ENCODE measurements at regions not wholly inside any gene's neighbourhood (a gene's known extent, or its start where the extent isn't known, plus 50 kb on each side); places are given as distances from the start of the nearest gene placed in this dataset.

DNA sequence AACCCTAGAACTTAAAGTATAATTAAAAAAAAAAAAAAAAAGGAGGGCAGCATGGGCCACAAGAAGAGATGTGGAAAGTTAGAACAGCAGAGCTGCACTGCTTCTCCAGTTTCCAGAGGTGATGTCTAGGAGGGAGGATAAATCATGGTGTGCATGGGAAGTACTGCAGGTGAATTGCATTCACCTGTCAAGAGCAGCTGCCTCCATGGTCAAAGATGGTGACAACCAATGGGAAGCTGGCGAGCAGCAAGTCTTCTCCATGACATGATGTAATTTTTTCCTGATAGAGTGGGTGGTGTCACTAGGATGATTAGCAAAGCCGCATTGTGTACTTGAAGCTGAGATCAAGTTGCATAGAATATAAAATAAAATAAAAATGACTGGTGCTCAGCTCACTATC, 95.6 kb upstream of the HS3ST4 start:
- Histone ChIP-seq H3K4me3 (replicated peaks in 1 of 3; ENCODE audit: insufficient read depth in 1 of 3, low read depth in 1 of 3, low read length in 3 of 3) (no peak overlapping the region), H3K36me3 (ENCODE audit: control insufficient read depth in 2 of 2, extremely low read depth in 1 of 2, insufficient read depth in 2 of 2, low read length in 2 of 2) (no peaks in the 10 kb centered on the region), H3K4me2 (ENCODE audit: insufficient read depth, low read length) (no peak overlapping the region), H3K4me1 (ENCODE audit: control insufficient read depth, extremely low read depth, insufficient read depth, low read length) (no peaks in the 10 kb centered on the region), H4K20me1 (replicated peaks; ENCODE audit: control insufficient read depth, extremely low read depth, insufficient read depth, low read length) (no peaks in the 10 kb centered on the region), H3K27me3 (ENCODE audit: control insufficient read depth in 2 of 2, insufficient read depth in 2 of 2, low read length in 2 of 2) (no peaks in the 10 kb centered on the region), H3K9ac (replicated peaks; ENCODE audit: extremely low read depth, insufficient read depth, low read length) (no peak overlapping the region), H3K9me3 (replicated peaks; ENCODE audit: control insufficient read depth, insufficient read depth, low read length) (no peaks in the 10 kb centered on the region), H2AFZ (ENCODE audit: low read depth, low read length) (no peak overlapping the region), H3K9me1 (replicated peaks; ENCODE audit: control insufficient read depth, extremely low read depth, insufficient read depth, low read length) (no peaks in the 10 kb centered on the region), H3K79me2 (ENCODE audit: control insufficient read depth, insufficient read depth, low read length) (no peaks in the 10 kb centered on the region), H3K27ac (ENCODE audit: insufficient read depth, low read depth, low read length) (no peak overlapping the region)
- TF ChIP-seq CTCF (IDR thresholded peaks at IDR 0.05; ENCODE audit: extremely low read depth in 1 of 2, insufficient read depth in 1 of 2, low read depth in 1 of 2, low read length in 2 of 2), result no peak
- no peak for TF ChIP-seq EZH2 (IDR thresholded peaks at IDR 0.05; ENCODE audit: borderline replicate concordance, low read depth, low read length, severe bottlenecking)
- no peak for TF ChIP-seq MYC (IDR thresholded peaks at IDR 0.05; ENCODE audit: low read depth, low read length)
- TF ChIP-seq POLR2A (IDR thresholded peaks at IDR 0.05; ENCODE audit: low read depth, low read length), result no peak
- TF ChIP-seq, protein P1, sequence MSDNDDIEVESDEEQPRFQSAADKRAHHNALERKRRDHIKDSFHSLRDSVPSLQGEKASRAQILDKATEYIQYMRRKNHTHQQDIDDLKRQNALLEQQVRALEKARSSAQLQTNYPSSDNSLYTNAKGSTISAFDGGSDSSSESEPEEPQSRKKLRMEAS (IDR thresholded peaks at IDR 0.05; ENCODE audit: insufficient read depth, insufficient read length), result no peak
- TF ChIP-seq FOS (IDR thresholded peaks at IDR 0.05; ENCODE audit: borderline replicate concordance, insufficient read depth, low read length), result no peak
- no peak for TF ChIP-seq JUN (IDR thresholded peaks at IDR 0.05; ENCODE audit: borderline replicate concordance, insufficient read depth, insufficient read length, low read depth)
- no peak for TF ChIP-seq POLR2AphosphoS5 (IDR thresholded peaks at IDR 0.05; ENCODE audit: insufficient read depth, low read depth, low read length)
- no peak for TF ChIP-seq GATA2 (IDR thresholded peaks at IDR 0.05; ENCODE audit: insufficient read depth, insufficient read length, low read depth, low read length)
- no peak for FAIRE-seq
- ChIA-PET POLR2A (no interaction called here), CTCF (no interaction called here)
- intact Hi-C loops (cut with micrococcal nuclease), result no loop called here
- dilution Hi-C loops (cut with MboI; ENCODE audit: extremely low pct_ligation_motif_present, low sequenced_read_pairs), result no loop called here
- DNase-seq (ENCODE audit: low read depth, low spot score), result no peak
- BruUV-seq (replicated peaks), result no TSS peak
